ENCODE measurements at regions not wholly inside any gene's neighbourhood (a gene's known extent, or its start where the extent isn't known, plus 50 kb on each side); places are given as distances from the start of the nearest gene placed in this dataset.
"Not testable (repeated sequence)": the region's sequence is repeated elsewhere in the genome, so short reads cannot be mapped to it uniquely, and the experiment has no call there.

DNA sequence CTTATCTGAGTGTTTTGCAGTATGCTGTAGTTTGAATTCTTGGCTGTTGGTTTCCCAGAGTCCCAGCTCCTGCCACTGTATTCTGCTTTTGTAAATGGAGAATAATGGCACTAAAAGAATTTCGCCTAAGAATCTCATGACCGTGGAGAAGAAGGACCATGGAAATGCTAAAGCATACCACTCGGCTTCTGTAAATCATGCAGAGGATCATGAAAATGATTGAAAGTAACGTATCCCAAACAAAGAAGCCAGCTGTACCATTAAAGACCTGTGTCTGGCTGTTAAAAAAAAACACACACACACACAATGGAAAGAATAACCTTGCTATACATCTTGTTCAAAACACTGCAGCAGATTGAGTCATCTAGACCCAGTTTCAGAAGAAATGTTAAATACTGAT is 287.9 kb downstream of the ZNF326 start:
- Histone ChIP-seq H3K79me2 (ENCODE audit: insufficient read depth, low read length) (no peaks in the 10 kb centered on the region), H3K4me2 (ENCODE audit: insufficient read depth, low read length) (no peak overlapping the region), H4K20me1 (ENCODE audit: insufficient read depth, low read length) (no peaks in the 10 kb centered on the region), H3K9me3 (ENCODE audit: insufficient read depth, low read length, severe bottlenecking) (no peaks in the 10 kb centered on the region), H3K9ac (ENCODE audit: low read depth, low read length) (no peak overlapping the region), H3K27ac (ENCODE audit: low read length) (no peak overlapping the region), H3K36me3 (ENCODE audit: insufficient read depth, low read length) (no peaks in the 10 kb centered on the region), H3K4me3 (ENCODE audit: low read depth in 1 of 2, low read length in 2 of 2) (no peak overlapping the region), H2AFZ (ENCODE audit: low read depth, low read length) (no peak overlapping the region), H3K4me1 (ENCODE audit: insufficient read depth, low read length) (no peaks in the 10 kb centered on the region), H3K27me3 (ENCODE audit: insufficient read depth, low read length, poor library complexity) (no peaks in the 10 kb centered on the region)
- TF ChIP-seq, protein P1, sequence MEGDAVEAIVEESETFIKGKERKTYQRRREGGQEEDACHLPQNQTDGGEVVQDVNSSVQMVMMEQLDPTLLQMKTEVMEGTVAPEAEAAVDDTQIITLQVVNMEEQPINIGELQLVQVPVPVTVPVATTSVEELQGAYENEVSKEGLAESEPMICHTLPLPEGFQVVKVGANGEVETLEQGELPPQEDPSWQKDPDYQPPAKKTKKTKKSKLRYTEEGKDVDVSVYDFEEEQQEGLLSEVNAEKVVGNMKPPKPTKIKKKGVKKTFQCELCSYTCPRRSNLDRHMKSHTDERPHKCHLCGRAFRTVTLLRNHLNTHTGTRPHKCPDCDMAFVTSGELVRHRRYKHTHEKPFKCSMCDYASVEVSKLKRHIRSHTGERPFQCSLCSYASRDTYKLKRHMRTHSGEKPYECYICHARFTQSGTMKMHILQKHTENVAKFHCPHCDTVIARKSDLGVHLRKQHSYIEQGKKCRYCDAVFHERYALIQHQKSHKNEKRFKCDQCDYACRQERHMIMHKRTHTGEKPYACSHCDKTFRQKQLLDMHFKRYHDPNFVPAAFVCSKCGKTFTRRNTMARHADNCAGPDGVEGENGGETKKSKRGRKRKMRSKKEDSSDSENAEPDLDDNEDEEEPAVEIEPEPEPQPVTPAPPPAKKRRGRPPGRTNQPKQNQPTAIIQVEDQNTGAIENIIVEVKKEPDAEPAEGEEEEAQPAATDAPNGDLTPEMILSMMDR (IDR thresholded peaks at IDR 0.05; ENCODE audit: borderline replicate concordance, extremely low read depth, low read length, poor library complexity, severe bottlenecking) = no peak
- no peak for TF ChIP-seq EZH2 (IDR thresholded peaks at IDR 0.05; ENCODE audit: borderline replicate concordance, low read depth, low read length, severe bottlenecking)
- ATAC-seq (ENCODE audit: insufficient read depth, low read depth) = no peak
- DNase-seq = no peak

DNA sequence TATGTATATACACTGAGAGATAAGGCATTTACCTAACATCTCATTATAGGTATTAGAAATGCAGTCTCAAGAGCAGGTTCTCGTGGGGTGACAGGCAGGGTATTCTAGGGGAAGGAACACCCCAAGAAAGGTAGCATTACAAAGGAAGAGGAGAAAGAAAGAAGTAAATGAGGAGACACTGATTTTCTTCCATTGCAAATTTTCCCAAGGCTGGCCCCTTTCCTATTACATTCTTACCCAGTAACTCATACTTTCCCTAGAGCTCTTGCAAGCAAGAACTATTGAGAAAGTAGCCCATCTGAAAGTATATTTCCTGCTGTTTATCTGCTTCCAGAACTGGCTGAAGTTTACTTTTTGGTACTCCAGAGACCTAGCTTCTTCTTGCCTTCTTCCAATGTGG is 287.0 kb downstream of the ZNF326 start:
- not testable (repeated sequence) for H3K4me3 ChIP-seq (ENCODE audit: low read depth in 1 of 2, low read length in 2 of 2); H2AFZ ChIP-seq (ENCODE audit: low read depth, low read length); H3K4me1 ChIP-seq (ENCODE audit: insufficient read depth, low read length); H3K27me3 ChIP-seq (ENCODE audit: insufficient read depth, low read length, poor library complexity); H3K4me2 ChIP-seq (ENCODE audit: insufficient read depth, low read length); H4K20me1 ChIP-seq (ENCODE audit: insufficient read depth, low read length); H3K9ac ChIP-seq (ENCODE audit: low read depth, low read length); ATAC-seq (ENCODE audit: insufficient read depth, low read depth); H3K27ac ChIP-seq (ENCODE audit: low read length); H3K36me3 ChIP-seq (ENCODE audit: insufficient read depth, low read length); H3K9me3 ChIP-seq (ENCODE audit: insufficient read depth, low read length, severe bottlenecking); DNase-seq; H3K79me2 ChIP-seq (ENCODE audit: insufficient read depth, low read length)

DNA sequence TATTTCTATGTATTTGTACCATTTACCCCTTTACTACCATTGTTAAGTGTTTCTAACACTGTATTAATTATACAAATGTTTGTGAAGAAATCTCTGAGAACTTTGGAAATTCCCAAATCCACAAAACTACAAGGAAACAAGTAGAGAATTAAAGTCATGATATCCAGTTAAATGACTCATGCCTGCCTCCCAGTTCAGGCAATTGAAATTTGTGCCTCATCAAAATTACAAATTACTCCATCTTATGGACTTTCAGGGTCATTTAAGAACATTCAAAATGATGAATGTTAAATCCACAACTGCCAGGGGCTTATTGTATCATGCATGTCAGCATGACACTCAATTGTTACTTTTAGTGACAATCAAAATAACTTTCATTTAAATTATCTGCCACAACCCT is 282.4 kb downstream of the ZNF326 start:
- Histone ChIP-seq H3K4me2 (ENCODE audit: insufficient read depth, low read length) (no peak overlapping the region), H2AFZ (ENCODE audit: low read depth, low read length) (no peak overlapping the region), H4K20me1 (ENCODE audit: insufficient read depth, low read length) (no peaks in the 10 kb centered on the region), H3K27me3 (ENCODE audit: insufficient read depth, low read length, poor library complexity) (no peaks in the 10 kb centered on the region), H3K79me2 (ENCODE audit: insufficient read depth, low read length) (no peaks in the 10 kb centered on the region), H3K4me3 (ENCODE audit: low read depth in 1 of 2, low read length in 2 of 2) (no peak overlapping the region), H3K36me3 (ENCODE audit: insufficient read depth, low read length) (no peaks in the 10 kb centered on the region), H3K4me1 (ENCODE audit: insufficient read depth, low read length) (no peaks in the 10 kb centered on the region), H3K9ac (ENCODE audit: low read depth, low read length) (no peak overlapping the region), H3K27ac (ENCODE audit: low read length) (no peak overlapping the region), H3K9me3 (ENCODE audit: insufficient read depth, low read length, severe bottlenecking) (no peaks in the 10 kb centered on the region)
- ATAC-seq (ENCODE audit: insufficient read depth, low read depth) (no peak), DNase-seq (no peak)
- no peak for TF ChIP-seq EZH2 (IDR thresholded peaks at IDR 0.05; ENCODE audit: borderline replicate concordance, low read depth, low read length, severe bottlenecking)
- TF ChIP-seq, protein P1 (IDR thresholded peaks at IDR 0.05; ENCODE audit: borderline replicate concordance, extremely low read depth, low read length, poor library complexity, severe bottlenecking) = no peak

DNA sequence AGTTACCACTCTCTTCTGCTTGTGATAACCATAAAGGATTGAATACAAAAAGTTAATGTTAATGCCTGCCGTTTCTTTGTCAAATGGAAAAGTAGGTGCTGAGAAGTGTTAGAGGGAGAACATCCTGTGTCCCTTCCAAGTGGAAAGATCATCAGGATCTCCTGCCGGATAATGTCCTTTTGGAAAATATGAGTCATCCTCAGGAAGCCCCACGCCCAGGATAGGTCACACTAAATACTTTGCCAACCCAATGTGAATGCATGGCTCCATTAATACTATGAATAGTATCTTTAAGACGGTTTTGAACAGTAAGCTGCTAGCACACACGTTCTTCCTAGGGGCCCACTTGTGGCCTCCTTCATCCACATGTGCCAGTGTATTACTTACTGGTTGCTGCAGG is 279.5 kb downstream of the ZNF326 start:
- no peaks in the 10 kb centered on the region for H3K4me1 ChIP-seq (ENCODE audit: insufficient read depth, low read length)
- H3K4me3 ChIP-seq (ENCODE audit: low read depth in 1 of 2, low read length in 2 of 2) = no peak overlapping the region
- ATAC-seq (ENCODE audit: insufficient read depth, low read depth) = no peak
- DNase-seq = no peak
- H4K20me1 ChIP-seq (ENCODE audit: insufficient read depth, low read length) = no peaks in the 10 kb centered on the region
- H3K27me3 ChIP-seq (ENCODE audit: insufficient read depth, low read length, poor library complexity) = no peaks in the 10 kb centered on the region
- H3K4me2 ChIP-seq (ENCODE audit: insufficient read depth, low read length) = no peak overlapping the region
- no peak for TF ChIP-seq EZH2 (IDR thresholded peaks at IDR 0.05; ENCODE audit: borderline replicate concordance, low read depth, low read length, severe bottlenecking)
- TF ChIP-seq, protein P1 (IDR thresholded peaks at IDR 0.05; ENCODE audit: borderline replicate concordance, extremely low read depth, low read length, poor library complexity, severe bottlenecking) = no peak
- no peaks in the 10 kb centered on the region for H3K79me2 ChIP-seq (ENCODE audit: insufficient read depth, low read length)
- H3K9ac ChIP-seq (ENCODE audit: low read depth, low read length) = no peak overlapping the region
- no peak overlapping the region for H3K27ac ChIP-seq (ENCODE audit: low read length)
- H3K36me3 ChIP-seq (ENCODE audit: insufficient read depth, low read length) = no peaks in the 10 kb centered on the region
- H2AFZ ChIP-seq (ENCODE audit: low read depth, low read length) = no peak overlapping the region
- no peaks in the 10 kb centered on the region for H3K9me3 ChIP-seq (ENCODE audit: insufficient read depth, low read length, severe bottlenecking)

All from DND-41 (cell line).